ENCODE measurements at regions not wholly inside any gene's neighbourhood (a gene's known extent, or its start where the extent isn't known, plus 50 kb on each side); places are given as distances from the start of the nearest gene placed in this dataset.

DNA sequence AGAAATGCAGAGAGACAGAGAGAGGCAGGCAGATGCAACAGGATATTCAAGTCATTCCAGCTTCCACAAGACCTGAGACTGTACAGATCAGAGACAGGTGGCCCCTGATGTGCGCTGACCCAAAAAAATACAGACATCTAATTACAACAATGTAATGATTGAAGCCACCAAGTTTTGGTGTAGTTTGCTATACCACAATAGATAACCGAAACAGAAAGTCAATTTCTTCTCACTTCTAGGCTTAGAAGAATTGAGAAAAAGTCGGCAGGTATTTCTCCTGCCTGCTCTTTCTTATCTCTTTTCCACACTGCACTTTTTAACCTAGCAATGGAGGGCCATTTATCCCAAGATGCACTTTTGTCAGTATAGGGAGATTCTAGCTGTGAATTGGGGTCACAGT, 949.2 kb downstream of the CDH11 start:
- H3K4me3 ChIP-seq (ENCODE audit: low read depth, low read length): no peak overlapping the region
- TF ChIP-seq, protein P1, sequence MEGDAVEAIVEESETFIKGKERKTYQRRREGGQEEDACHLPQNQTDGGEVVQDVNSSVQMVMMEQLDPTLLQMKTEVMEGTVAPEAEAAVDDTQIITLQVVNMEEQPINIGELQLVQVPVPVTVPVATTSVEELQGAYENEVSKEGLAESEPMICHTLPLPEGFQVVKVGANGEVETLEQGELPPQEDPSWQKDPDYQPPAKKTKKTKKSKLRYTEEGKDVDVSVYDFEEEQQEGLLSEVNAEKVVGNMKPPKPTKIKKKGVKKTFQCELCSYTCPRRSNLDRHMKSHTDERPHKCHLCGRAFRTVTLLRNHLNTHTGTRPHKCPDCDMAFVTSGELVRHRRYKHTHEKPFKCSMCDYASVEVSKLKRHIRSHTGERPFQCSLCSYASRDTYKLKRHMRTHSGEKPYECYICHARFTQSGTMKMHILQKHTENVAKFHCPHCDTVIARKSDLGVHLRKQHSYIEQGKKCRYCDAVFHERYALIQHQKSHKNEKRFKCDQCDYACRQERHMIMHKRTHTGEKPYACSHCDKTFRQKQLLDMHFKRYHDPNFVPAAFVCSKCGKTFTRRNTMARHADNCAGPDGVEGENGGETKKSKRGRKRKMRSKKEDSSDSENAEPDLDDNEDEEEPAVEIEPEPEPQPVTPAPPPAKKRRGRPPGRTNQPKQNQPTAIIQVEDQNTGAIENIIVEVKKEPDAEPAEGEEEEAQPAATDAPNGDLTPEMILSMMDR (IDR thresholded peaks at IDR 0.05; ENCODE audit: borderline replicate concordance, insufficient read depth, low read depth, low read length): no peak

DNA sequence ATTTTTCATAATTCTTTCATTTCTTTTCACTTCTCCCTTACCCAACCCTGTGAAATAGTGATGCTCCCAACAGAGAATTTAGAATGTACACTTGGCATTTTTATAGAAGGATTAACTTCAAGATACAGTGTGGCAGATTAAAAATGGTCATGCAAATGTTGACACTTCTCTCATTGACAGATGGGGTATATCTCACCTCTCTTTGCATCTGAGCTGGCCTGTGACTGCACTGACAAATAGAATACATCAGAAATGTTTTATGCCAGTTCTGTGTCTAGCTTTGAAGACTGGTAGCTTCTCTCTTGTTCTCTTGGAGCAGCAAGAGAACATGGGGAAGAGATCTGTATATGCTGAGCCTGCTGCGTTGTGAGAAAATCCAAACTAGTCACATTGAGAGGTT, 949.6 kb downstream of the CDH11 start:
- H3K4me3 ChIP-seq (ENCODE audit: low read depth, low read length): no peak overlapping the region
- TF ChIP-seq, protein P1 (IDR thresholded peaks at IDR 0.05; ENCODE audit: borderline replicate concordance, insufficient read depth, low read depth, low read length): no peak

DNA sequence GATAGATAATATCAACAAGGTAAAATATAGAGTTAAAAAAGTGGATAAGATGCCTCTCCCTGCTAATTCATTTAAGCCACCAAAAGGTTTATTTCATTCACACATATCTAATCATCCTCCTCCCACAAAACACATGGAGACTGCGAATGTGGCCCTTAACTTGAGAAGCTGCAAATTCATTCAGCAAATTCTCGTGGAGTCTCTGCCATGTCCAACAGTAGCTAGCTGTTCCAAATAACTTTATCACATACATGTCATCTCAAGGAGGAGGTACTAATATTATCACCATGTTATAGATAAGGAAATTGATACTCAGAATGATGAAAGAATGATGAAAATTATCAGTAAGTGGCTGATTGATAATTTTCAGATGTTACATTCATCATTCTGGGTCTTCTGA, 950.2 kb downstream of the CDH11 start:
- no peak overlapping the region for H3K4me3 ChIP-seq (ENCODE audit: low read depth, low read length)
- TF ChIP-seq, protein P1 (IDR thresholded peaks at IDR 0.05; ENCODE audit: borderline replicate concordance, insufficient read depth, low read depth, low read length): no peak

DNA sequence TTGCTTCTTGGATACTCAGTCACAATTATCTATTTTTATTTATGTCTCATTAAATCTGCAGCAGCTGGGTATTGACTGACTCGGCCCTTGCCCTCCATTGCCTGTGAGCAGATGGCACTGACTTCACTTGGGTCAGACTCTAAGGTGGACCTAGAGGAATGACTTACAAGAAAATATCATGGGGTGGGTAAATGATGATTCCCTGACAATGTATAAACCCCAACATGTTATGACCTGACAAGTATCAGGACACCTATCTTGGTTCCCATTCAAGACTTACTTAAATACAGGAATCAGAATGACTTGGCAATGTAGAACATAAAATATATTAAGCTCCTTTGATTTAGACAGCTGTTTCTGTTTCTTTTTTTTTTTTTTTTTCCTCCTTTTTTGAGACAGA, 953.5 kb downstream of the CDH11 start:
- TF ChIP-seq, protein P1 (IDR thresholded peaks at IDR 0.05; ENCODE audit: borderline replicate concordance, insufficient read depth, low read depth, low read length): no peak
- no peak overlapping the region for H3K4me3 ChIP-seq (ENCODE audit: low read depth, low read length)

DNA sequence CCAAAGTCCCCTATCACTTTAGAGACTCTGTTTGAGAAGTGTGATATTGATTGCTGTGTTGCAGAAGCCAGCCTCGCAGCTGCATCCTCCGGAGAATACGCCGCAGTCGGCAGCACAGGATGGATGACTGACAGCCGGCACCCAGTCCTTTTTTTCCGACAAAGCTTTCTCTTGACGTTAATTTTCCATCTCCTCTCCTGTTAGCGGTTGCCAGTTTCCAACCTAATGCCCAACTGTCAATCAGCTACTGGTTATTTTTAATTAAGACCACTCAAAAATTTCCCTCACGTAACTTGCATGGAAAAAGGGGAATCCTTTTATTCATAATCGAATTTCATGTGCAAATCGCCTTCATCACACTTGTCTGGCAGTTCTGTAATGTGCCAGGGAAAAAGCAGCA, 953.9 kb downstream of the CDH11 start:
- H3K4me3 ChIP-seq (ENCODE audit: low read depth, low read length): no peak overlapping the region
- TF ChIP-seq, protein P1 (IDR thresholded peaks at IDR 0.05; ENCODE audit: borderline replicate concordance, insufficient read depth, low read depth, low read length): no peak

DNA sequence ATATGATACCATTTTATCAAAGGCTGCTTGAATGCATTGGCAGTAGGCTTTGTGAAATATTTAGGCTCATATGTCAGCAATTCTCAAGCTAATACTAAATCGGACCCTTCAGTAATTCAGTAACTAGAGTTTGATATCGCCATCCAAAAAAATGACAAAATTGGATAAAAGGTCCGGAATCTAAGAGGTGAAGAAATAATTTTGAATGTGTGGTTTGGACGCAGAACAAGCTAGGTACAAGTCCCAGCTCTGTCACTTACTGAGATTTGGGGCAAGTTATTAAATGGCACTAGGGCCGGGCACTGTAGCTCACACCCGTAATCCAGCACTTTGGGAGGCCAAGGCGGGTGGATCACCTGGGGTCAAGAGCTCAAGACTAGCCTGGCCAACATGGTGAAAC, 956.5 kb downstream of the CDH11 start:
- no peak overlapping the region for H3K4me3 ChIP-seq (ENCODE audit: low read depth, low read length)
- TF ChIP-seq, protein P1 (IDR thresholded peaks at IDR 0.05; ENCODE audit: borderline replicate concordance, insufficient read depth, low read depth, low read length): no peak

DNA sequence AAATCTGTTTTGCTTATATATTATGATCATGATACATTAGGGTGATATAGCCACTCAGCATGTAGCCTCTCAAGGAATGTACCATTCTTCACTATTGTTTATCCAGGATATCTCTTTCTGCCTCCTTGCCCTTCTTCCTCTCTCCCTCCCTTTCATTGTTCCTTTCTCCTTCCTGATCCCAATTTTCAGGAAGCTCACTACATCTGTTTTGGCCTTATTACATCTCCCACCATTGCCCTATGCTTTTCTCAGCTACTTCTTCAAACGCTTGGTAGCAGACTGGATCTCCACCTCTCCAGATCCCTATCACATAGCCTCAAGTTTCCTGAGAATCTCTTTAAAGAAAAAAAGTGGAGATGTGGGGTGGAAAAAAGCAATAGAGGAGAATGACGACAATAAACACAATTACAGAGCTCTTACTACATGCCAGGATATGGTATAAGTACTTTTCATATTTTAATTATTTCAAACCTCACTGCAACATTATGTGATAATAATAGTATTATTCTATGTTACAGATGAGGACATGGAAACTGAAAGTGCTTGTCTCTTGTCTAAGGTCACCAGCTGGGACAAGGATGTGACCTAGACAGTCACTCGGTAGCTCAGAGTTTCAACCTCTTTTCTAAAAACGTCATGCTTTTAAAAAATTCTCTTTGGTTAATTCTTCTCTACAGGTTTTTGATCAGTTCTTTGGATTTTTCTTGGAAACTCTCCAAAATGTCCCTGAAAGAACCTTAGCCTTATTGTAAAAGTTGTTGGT, 959.1 kb downstream of the CDH11 start:
- no peak overlapping the region for H3K4me3 ChIP-seq (ENCODE audit: low read depth, low read length)
- TF ChIP-seq, protein P1 (IDR thresholded peaks at IDR 0.05; ENCODE audit: borderline replicate concordance, insufficient read depth, low read depth, low read length): no peak

Measured in GM12875 (cell line).